ENCODE measurements at regions not wholly inside any gene's neighbourhood (a gene's known extent, or its start where the extent isn't known, plus 50 kb on each side); places are given as distances from the start of the nearest gene placed in this dataset.

DNA sequence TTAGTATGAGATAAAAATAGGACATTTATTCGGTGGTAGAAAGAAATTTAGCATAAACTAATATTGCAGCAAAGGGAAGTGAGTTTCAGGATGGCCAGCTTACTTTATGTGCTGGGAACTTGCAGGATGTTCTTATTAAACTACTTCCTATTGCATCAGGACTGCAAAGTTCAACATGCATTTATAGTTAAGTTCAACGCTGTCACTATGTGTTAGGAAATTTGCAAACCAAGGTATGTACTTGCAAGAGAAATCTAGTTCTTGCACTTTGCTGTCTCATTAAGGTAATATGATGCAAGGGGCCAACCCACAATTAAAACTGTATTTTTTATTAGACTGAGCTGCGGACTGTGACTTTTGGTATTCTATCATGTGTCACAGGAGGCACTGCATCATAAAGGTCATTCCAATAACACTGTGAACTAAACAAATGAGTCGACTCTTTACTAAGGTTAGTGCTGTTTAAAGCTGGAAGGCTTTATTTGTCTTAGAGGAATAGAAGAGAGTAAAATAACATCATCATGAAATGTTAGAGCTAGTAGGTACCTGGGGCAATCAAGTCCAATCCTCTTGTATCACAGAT is 1525.7 kb upstream of the TENM3 start:
- TF ChIP-seq, protein P1, sequence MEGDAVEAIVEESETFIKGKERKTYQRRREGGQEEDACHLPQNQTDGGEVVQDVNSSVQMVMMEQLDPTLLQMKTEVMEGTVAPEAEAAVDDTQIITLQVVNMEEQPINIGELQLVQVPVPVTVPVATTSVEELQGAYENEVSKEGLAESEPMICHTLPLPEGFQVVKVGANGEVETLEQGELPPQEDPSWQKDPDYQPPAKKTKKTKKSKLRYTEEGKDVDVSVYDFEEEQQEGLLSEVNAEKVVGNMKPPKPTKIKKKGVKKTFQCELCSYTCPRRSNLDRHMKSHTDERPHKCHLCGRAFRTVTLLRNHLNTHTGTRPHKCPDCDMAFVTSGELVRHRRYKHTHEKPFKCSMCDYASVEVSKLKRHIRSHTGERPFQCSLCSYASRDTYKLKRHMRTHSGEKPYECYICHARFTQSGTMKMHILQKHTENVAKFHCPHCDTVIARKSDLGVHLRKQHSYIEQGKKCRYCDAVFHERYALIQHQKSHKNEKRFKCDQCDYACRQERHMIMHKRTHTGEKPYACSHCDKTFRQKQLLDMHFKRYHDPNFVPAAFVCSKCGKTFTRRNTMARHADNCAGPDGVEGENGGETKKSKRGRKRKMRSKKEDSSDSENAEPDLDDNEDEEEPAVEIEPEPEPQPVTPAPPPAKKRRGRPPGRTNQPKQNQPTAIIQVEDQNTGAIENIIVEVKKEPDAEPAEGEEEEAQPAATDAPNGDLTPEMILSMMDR (conservative IDR thresholded peaks at IDR 0.05; ENCODE audit: low read depth, low read length) = no peak
- TF ChIP-seq EZH2 (IDR thresholded peaks at IDR 0.05; ENCODE audit: borderline replicate concordance, low read depth, low read length, poor library complexity, severe bottlenecking) = no peak
